NB4 (cell line): ENCODE measurements at regions not wholly inside any gene's neighbourhood (a gene's known extent, or its start where the extent isn't known, plus 50 kb on each side); places are given as distances from the start of the nearest gene placed in this dataset.

Experiments
- POLR2A ChIP-seq: IDR thresholded peaks from 2 replicates; pipeline ENCODE4 v1.6.1; 2011; ENCODE audit warnings: mild to moderate bottlenecking; ENCODE audit not compliant: insufficient read length; ENCODE audit errors: extremely low read depth
- TF ChIP-seq, protein P1 (sequence below): IDR thresholded peaks from one replicate; pipeline ENCODE4 v1.5.1; 2012; ENCODE audit warnings: low read depth, low read length

DNA sequence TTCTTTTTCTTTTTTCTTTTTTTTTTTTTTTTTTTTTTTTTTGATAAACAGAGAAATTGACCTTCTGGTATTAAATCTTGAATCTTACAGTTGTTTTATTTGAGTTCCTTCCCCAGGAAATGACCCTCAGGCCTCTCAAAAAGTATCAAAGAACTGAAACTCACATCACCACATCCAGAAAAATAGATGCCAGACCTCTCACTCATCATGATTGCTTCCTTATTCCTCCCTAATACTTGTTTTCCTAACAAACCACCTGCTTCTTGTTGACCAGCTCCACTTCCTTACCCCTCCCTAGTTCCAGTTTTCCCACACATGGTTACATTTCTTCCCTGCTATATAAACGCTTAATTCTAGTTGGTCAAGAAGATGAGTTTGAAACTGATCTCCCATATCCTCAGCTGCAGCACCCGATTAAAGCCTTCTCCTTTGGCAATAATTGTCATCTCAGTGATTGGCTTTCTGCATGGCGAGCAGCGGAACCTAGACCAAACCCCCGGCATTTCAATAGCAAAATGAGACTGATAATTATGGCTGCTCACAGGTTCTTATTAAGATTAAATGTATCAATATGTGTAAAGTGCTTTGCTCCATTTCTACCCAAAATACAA lies 681.1 kb upstream of the AUTS2 start:
- TF ChIP-seq, protein P1, sequence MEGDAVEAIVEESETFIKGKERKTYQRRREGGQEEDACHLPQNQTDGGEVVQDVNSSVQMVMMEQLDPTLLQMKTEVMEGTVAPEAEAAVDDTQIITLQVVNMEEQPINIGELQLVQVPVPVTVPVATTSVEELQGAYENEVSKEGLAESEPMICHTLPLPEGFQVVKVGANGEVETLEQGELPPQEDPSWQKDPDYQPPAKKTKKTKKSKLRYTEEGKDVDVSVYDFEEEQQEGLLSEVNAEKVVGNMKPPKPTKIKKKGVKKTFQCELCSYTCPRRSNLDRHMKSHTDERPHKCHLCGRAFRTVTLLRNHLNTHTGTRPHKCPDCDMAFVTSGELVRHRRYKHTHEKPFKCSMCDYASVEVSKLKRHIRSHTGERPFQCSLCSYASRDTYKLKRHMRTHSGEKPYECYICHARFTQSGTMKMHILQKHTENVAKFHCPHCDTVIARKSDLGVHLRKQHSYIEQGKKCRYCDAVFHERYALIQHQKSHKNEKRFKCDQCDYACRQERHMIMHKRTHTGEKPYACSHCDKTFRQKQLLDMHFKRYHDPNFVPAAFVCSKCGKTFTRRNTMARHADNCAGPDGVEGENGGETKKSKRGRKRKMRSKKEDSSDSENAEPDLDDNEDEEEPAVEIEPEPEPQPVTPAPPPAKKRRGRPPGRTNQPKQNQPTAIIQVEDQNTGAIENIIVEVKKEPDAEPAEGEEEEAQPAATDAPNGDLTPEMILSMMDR = no peak
- TF ChIP-seq POLR2A = no peak
